Hepatocyte (in vitro differentiated cells): ENCODE measurements at regions not wholly inside any gene's neighbourhood (a gene's known extent, or its start where the extent isn't known, plus 50 kb on each side); places are given as distances from the start of the nearest gene placed in this dataset.
"Not testable (repeated sequence)": the region's sequence is repeated elsewhere in the genome, so short reads cannot be mapped to it uniquely, and the experiment has no call there.

Experiments
- DNase-seq: peaks from one replicate; pipeline ENCODE4 v3.0.0-alpha.2; 2016; ENCODE audit warnings: low spot score
- H2AFZ ChIP-seq: fragments of 200-600 bp; sonication (generic); 2 replicates; pipeline ENCODE4 v1.6.0; 2016; ENCODE audit warnings: antibody characterized with exemption, mild to moderate bottlenecking
- H3K27ac ChIP-seq: fragments of 200-600 bp; sonication (generic); 2 replicates; pipeline ENCODE4 v1.5.1; 2016; ENCODE audit warnings: mild to moderate bottlenecking
- H3K27me3 ChIP-seq: fragments of 200-600 bp; sonication (generic); 2 replicates; pipeline ENCODE4 v1.6.1; 2016
- H3K36me3 ChIP-seq: fragments of 200-600 bp; sonication (generic); replicated peaks from 2 replicates; pipeline ENCODE4 v1.5.1; 2016; ENCODE audit warnings: low read depth; ENCODE audit not compliant: insufficient read depth
- H3K4me1 ChIP-seq: fragments of 200-600 bp; sonication (generic); 2 replicates; pipeline ENCODE4 v1.5.1; 2016; ENCODE audit warnings: mild to moderate bottlenecking, moderate library complexity; ENCODE audit not compliant: insufficient read depth
- H3K4me2 ChIP-seq: fragments of 200-600 bp; sonication (generic); 2 replicates; pipeline ENCODE4 v1.6.0; 2016
- H3K4me3 ChIP-seq: fragments of 200-600 bp; sonication (generic); 2 replicates; pipeline ENCODE4 v1.5.1; 2016; ENCODE audit warnings: mild to moderate bottlenecking
- H3K79me2 ChIP-seq: fragments of 200-600 bp; sonication (generic); 2 replicates; pipeline ENCODE4 v1.6.0; 2017; ENCODE audit warnings: mild to moderate bottlenecking
- H3K9me2 ChIP-seq: fragments of 200-600 bp; sonication (generic); replicated peaks from 2 replicates; pipeline ENCODE4 v1.6.0; 2017; ENCODE audit warnings: mild to moderate bottlenecking; ENCODE audit not compliant: insufficient read depth
- H3K9me3 ChIP-seq: fragments of 200-600 bp; sonication (generic); 2 replicates; pipeline ENCODE4 v1.5.1; 2016; ENCODE audit warnings: low read depth, mild to moderate bottlenecking
- H4K20me1 ChIP-seq: fragments of 200-600 bp; sonication (generic); 2 replicates; pipeline ENCODE4 v1.6.0; 2016; ENCODE audit warnings: mild to moderate bottlenecking; ENCODE audit not compliant: insufficient read depth, poor library complexity, severe bottlenecking
- CTCF ChIP-seq: fragments of 200-600 bp; sonication (generic); IDR thresholded peaks from 2 replicates; pipeline ENCODE4 v1.5.1; 2016; ENCODE audit warnings: antibody characterized with exemption, mild to moderate bottlenecking; ENCODE audit not compliant: poor library complexity
- EZH2 ChIP-seq: fragments of 200-600 bp; sonication (generic); IDR thresholded peaks from 2 replicates; pipeline ENCODE4 v1.6.1; 2016; ENCODE audit warnings: antibody characterized with exemption, mild to moderate bottlenecking, borderline replicate concordance
- EZH2phosphoT487 ChIP-seq: fragments of 200-600 bp; sonication (generic); IDR thresholded peaks from one replicate; pipeline ENCODE4 v1.6.1; 2018; ENCODE audit warnings: antibody characterized with exemption, mild to moderate bottlenecking, low read depth, moderate library complexity; ENCODE audit not compliant: unreplicated experiment, severe bottlenecking
- WGBS: methylation state at CpG from one replicate; pipeline ENCODE4 v1.1.6; 2016; ENCODE audit warnings: low lambda C conversion rate; ENCODE audit errors: missing lambda C conversion rate; 5-methylcytosine and 5-hydroxymethylcytosine counted together

DNA sequence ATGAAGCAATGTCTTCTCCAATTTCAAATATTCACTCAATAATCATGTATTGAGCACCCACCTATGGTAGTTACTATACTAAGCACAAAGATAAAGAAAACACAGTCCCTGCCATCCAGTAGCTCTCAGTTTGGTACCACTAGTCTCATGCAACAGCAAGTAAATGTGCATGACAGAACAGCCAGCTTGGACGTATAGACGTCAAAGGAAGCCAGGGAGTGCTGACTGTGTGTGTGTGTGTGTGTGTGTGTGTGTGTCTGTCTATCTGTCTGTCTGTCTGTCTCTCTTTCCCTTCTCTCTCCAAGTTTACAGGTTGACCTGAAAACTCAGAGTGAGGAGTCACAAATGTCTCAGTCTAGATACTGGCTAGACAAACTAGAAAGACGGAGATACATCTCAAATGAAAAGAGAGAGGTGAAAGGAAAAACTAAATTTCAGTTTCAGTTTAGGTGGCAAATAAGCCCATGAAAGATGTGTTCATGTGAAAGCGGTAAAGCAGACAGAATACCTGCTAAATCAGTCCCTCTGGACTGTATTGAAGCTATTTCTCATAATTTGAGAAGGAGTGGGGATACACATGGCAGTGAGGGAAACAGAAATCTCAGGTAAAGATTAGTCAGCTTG is 141.1 kb upstream of the PTPRG start:
- H2AFZ ChIP-seq = no peak overlapping the region
- DNase-seq = no peak
- 90% methylated on average over 4 of the region's 4 CpGs for WGBS

DNA sequence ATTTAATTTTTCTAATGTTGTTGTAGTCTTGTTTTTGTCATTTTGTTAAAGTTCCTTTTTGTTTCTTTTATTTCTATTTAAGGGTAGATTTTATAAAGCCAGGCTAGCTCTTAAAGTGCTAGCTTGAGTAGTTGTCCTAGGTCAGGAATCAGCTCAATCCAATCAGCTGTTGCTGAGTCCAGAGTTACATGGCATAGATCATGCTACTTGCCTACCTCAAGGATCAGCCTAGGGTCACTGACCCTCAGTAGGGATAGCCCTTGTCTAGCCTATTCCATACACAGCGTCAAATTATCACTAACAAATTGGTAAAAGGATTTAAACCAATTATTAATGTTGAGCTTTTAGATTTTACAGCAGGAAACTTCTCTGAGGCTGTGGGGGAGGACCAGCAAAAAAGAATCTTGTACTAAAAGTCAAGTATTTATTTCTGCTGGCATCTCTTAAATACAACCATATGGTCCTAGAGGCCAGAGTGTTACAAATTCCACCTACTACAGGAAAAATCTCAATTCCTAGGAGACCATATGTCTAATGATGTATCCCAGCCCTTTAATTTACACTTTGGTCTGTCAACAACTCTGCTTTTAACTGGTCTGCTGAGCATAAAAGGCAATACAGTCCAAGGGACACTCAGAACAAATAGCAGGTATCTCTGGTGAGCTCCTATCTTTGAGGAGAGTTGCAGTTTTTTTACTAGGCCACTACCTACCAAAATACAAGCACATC is 138.3 kb upstream of the PTPRG start:
- H3K4me3 ChIP-seq = no peak overlapping the region
- H3K4me2 ChIP-seq = no peak overlapping the region
- H4K20me1 ChIP-seq = no peaks in the 10 kb centered on the region
- H3K27ac ChIP-seq = no peak overlapping the region
- no peaks in the 10 kb centered on the region for H3K27me3 ChIP-seq
- TF ChIP-seq CTCF (no peak), EZH2 (no peak), EZH2phosphoT487 (no peak)
- no peaks in the 10 kb centered on the region for H3K9me3 ChIP-seq
- H3K9me2 ChIP-seq = no peaks in the 10 kb centered on the region
- H2AFZ ChIP-seq = no peak overlapping the region
- H3K79me2 ChIP-seq = no peaks in the 10 kb centered on the region
- H3K4me1 ChIP-seq = peaks cover 8% of the 10 kb centered on the region
- no peaks in the 10 kb centered on the region for H3K36me3 ChIP-seq
- 75% methylated on average over 1 of the region's 1 CpG for WGBS
- DNase-seq = peak; percentile 13

More for the DNA sequence above, 141.1 kb upstream of the PTPRG start:
- H3K27me3 ChIP-seq = no peaks in the 10 kb centered on the region
- no peak overlapping the region for H3K4me2 ChIP-seq
- H3K27ac ChIP-seq = no peak overlapping the region
- no peak overlapping the region for H3K4me3 ChIP-seq
- peaks cover 8% of the 10 kb centered on the region for H3K4me1 ChIP-seq
- H3K9me3 ChIP-seq = no peaks in the 10 kb centered on the region
- H3K9me2 ChIP-seq = no peaks in the 10 kb centered on the region
- TF ChIP-seq CTCF (no peak), EZH2phosphoT487 (no peak)
- H3K36me3 ChIP-seq = no peaks in the 10 kb centered on the region
- H4K20me1 ChIP-seq = no peaks in the 10 kb centered on the region
- H3K79me2 ChIP-seq = no peaks in the 10 kb centered on the region

DNA sequence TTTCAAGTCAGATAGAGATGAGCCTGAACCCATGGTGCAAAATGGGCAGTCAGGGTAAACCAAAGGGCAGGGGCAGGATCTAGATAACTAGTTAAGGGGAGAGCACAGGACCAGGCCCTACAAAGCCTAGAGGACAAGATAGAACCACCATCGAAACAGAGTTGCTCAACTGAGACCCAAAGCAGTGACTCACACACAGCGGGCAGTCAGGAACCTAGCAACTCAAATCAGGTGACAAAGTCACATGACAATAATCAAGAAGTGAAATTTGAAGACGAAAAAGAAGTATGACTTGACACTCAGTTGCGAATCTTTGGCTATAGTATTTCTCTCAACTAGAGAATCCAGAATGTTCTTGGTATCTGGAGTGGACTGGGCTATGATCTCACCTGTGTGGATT is 136.0 kb upstream of the PTPRG start:
- DNase-seq = no peak
- Histone ChIP-seq H3K4me1 (peaks cover 8% of the 10 kb centered on the region), H3K79me2 (no peaks in the 10 kb centered on the region), H3K4me2 (no peak overlapping the region), H3K36me3 (no peaks in the 10 kb centered on the region), H4K20me1 (no peaks in the 10 kb centered on the region), H2AFZ (no peak overlapping the region), H3K9me3 (no peaks in the 10 kb centered on the region), H3K9me2 (no peaks in the 10 kb centered on the region), H3K27me3 (no peaks in the 10 kb centered on the region), H3K27ac (no peak overlapping the region), H3K4me3 (no peak overlapping the region)
- 94% methylated on average over 4 of the region's 4 CpGs for WGBS
- TF ChIP-seq EZH2phosphoT487 (no peak), CTCF (no peak), EZH2 (no peak)

DNA sequence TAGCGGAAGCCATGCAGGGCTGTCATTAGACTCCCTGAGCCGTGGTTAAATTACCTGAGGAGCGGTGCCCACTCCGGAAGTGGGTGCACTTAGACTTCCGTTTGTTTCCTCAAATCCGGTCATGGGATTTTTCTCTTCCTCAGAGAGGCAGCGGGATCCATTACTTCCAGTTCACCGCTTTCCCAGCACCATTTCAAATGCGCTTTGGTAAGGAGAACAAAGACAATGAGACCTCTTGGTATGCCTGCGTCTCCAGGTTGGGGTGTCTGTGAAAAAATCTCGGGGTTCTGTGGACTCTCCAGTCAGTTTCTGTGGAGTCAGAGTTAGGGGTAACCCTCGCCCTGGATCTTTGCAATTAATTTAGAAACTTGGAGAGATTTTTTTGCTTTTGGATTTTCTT is 132.3 kb upstream of the PTPRG start:
- Histone ChIP-seq H3K9me2 (no peaks in the 10 kb centered on the region), H3K4me1 (no peaks in the 10 kb centered on the region), H4K20me1 (no peaks in the 10 kb centered on the region), H3K27me3 (no peaks in the 10 kb centered on the region), H3K9me3 (no peaks in the 10 kb centered on the region), H3K36me3 (no peaks in the 10 kb centered on the region), H2AFZ (no peak overlapping the region), H3K4me3 (no peak overlapping the region), H3K27ac (no peak overlapping the region), H3K4me2 (no peak overlapping the region), H3K79me2 (no peaks in the 10 kb centered on the region)
- TF ChIP-seq EZH2 (no peak), EZH2phosphoT487 (no peak), CTCF (no peak)
- DNase-seq = no peak
- 91% methylated on average over 12 of the region's 12 CpGs for WGBS

GRCh38 chr3:61434901-61435300 is 126.5 kb upstream of the PTPRG start:
- not testable (repeated sequence) for H3K36me3 ChIP-seq, H3K79me2 ChIP-seq, H3K4me3 ChIP-seq, H3K4me1 ChIP-seq, DNase-seq, H3K9me2 ChIP-seq, H3K9me3 ChIP-seq, H3K4me2 ChIP-seq, H3K27me3 ChIP-seq, H4K20me1 ChIP-seq, H3K27ac ChIP-seq, H2AFZ ChIP-seq
- WGBS = 91% methylated on average over 13 of the region's 28 CpGs
